ENCODE measurements at regions not wholly inside any gene's neighbourhood (a gene's known extent, or its start where the extent isn't known, plus 50 kb on each side); places are given as distances from the start of the nearest gene placed in this dataset.

GRCh38 chr9:134263596-134263995 lies 62.7 kb upstream of the RXRA start:
- CTCF ChIA-PET = no interaction called here
- POLR2A ChIA-PET = no interaction called here
- Histone ChIP-seq H4K20me1 (ENCODE audit: insufficient read depth) (no peaks in the 10 kb centered on the region), H2AFZ (ENCODE audit: low read depth, low read length, poor library complexity, severe bottlenecking) (no peak overlapping the region), H3K9me3 (ENCODE audit: control insufficient read depth in 1 of 2, insufficient read depth in 1 of 2, low read depth in 1 of 2, low read length in 2 of 2) (no peaks in the 10 kb centered on the region), H3K9me2 (ENCODE audit: insufficient read depth) (no peaks in the 10 kb centered on the region), H3K36me3 (ENCODE audit: control insufficient read depth in 1 of 2, insufficient read depth in 2 of 2, low read length in 2 of 2) (no peaks in the 10 kb centered on the region), H3K27ac (ENCODE audit: low read depth, low read length) (no peak overlapping the region), H3K4me1 (ENCODE audit: control insufficient read depth in 1 of 2, insufficient read depth in 2 of 2, low read length in 2 of 2) (no peaks in the 10 kb centered on the region), H3K4me3 (replicated peaks in 1 of 2; ENCODE audit: low read depth in 1 of 2, low read length in 2 of 2) (no peak overlapping the region), H3K27me3 (ENCODE audit: insufficient read depth, low read length) (peaks cover 9% of the 10 kb centered on the region), H3K4me2 (ENCODE audit: low read length) (no peak overlapping the region), H3K9ac (ENCODE audit: low read length) (no peak overlapping the region), H3K79me2 (ENCODE audit: insufficient read depth, low read length) (no peaks in the 10 kb centered on the region)
- intact Hi-C loops (cut with micrococcal nuclease) = no loop called here
- no peak for ATAC-seq
- RAD21 ChIA-PET (ENCODE audit: low non-redundant PET in 1 of 2, low total read pairs in 2 of 2, uncharacterized antibody in 2 of 2, unreplicated experiment in 2 of 2) = no interaction called here
- no peak for DNase-seq (ENCODE audit: low read depth, low spot score)
- TF ChIP-seq RAD21 (IDR thresholded peaks at IDR 0.05; ENCODE audit: low read depth) (no peak), SRF (IDR thresholded peaks at IDR 0.05; ENCODE audit: low read depth) (no peak), ZBTB33 (IDR thresholded peaks at IDR 0.05; ENCODE audit: extremely low read depth, insufficient replicate concordance, low read length) (no peak), EZH2phosphoT487 (IDR thresholded peaks at IDR 0.05; ENCODE audit: borderline replicate concordance) (no peak), CTCF (IDR thresholded peaks at IDR 0.05 in 2 of 3, conservative IDR thresholded peaks at IDR 0.05 in 1 of 3; ENCODE audit: borderline replicate concordance in 1 of 3, insufficient read depth in 1 of 3, low read depth in 2 of 3, low read length in 2 of 3) (no peak), REST (IDR thresholded peaks at IDR 0.05; ENCODE audit: low read depth) (no peak), YY1 (IDR thresholded peaks at IDR 0.05; ENCODE audit: extremely low read depth, insufficient replicate concordance, low read depth, low read length) (no peak), SIN3A (IDR thresholded peaks at IDR 0.05; ENCODE audit: low read depth) (no peak), JUND (IDR thresholded peaks at IDR 0.05) (no peak), MAX (IDR thresholded peaks at IDR 0.05) (no peak), EZH2 (IDR thresholded peaks at IDR 0.05) (no peak), ZNF274 (IDR thresholded peaks at IDR 0.05; ENCODE audit: low read depth, low read length) (no peak), POLR2A (IDR thresholded peaks at IDR 0.05; ENCODE audit: borderline replicate concordance, extremely low read depth, insufficient read depth, insufficient read length) (no peak), POLR2AphosphoS5 (IDR thresholded peaks at IDR 0.05; ENCODE audit: low read depth, low read length) (no peak), EGR1 (IDR thresholded peaks at IDR 0.05; ENCODE audit: low read depth) (no peak), FOSL1 (IDR thresholded peaks at IDR 0.05; ENCODE audit: low read depth) (no peak), ELF1 (IDR thresholded peaks at IDR 0.05; ENCODE audit: borderline replicate concordance, low read depth) (no peak), CBX3 (IDR thresholded peaks at IDR 0.05; ENCODE audit: low read depth) (no peak), ZFX (IDR thresholded peaks at IDR 0.05) (no peak)
- BruUV-seq (replicated peaks) = no TSS peak
